Uterus (tissue), 3 donors: ENCODE measurements at regions not wholly inside any gene's neighbourhood (a gene's known extent, or its start where the extent isn't known, plus 50 kb on each side); places are given as distances from the start of the nearest gene placed in this dataset.

Source experiments
- DNase-seq, 2 donors: peaks; one replicate each; pipeline ENCODE4 v3.0.0-alpha.2; 2019 to 2020
- H3K27ac ChIP-seq, 2 donors: fragments of 200-600 bp; sonication (generic); 1 replicate in 1 of 2; 2 replicates in 1 of 2; pipeline ENCODE4 v1.5.1; 2016 to 2018
- H3K27me3 ChIP-seq, 2 donors: fragments of 200-600 bp; sonication (generic); one replicate each; pipeline ENCODE4 v1.5.1; 2018 to 2019; ENCODE audit warnings: control low read depth in 1 of 2
- H3K36me3 ChIP-seq, 2 donors: fragments of 200-600 bp; sonication (generic); one replicate each; pipeline ENCODE4 v1.5.1; 2019; ENCODE audit warnings: control low read depth in 1 of 2
- H3K4me1 ChIP-seq, 2 donors: fragments of 200-600 bp; sonication (generic); one replicate each; pipeline ENCODE4 v1.5.1; 2018 to 2019; ENCODE audit warnings: control low read depth in 1 of 2
- H3K4me3 ChIP-seq, 2 donors: fragments of 200-600 bp; sonication (generic); 1 replicate in 1 of 2; 2 replicates in 1 of 2; pipeline ENCODE4 v1.5.1; 2018 to 2019; ENCODE audit warnings: mild to moderate bottlenecking in 1 of 2
- H3K9me3 ChIP-seq, 2 donors: fragments of 200-600 bp; sonication (generic); one replicate each; pipeline ENCODE4 v1.5.1; 2019; ENCODE audit warnings: control low read depth in 1 of 2
- CTCF ChIP-seq, 4 experiments: fragments of 200-600 bp in 2 of 4; fragments of 450-650 bp in 2 of 4; sonication (generic) in 2 of 4; IDR thresholded peaks; one replicate each; pipeline ENCODE4 v1.5.1; 2016 to 2019; ENCODE audit warnings: antibody characterized with exemption in 4 of 4, mild to moderate bottlenecking in 2 of 4, moderate library complexity in 1 of 4
- POLR2A ChIP-seq, 2 donors: fragments of 450-650 bp; IDR thresholded peaks; one replicate each; pipeline ENCODE4 v1.6.1; 2016; ENCODE audit warnings: antibody characterized with exemption in 2 of 2, mild to moderate bottlenecking in 1 of 2, moderate library complexity in 1 of 2
- intact Hi-C: fragments of 100-400 bp; cut with DNase I; formaldehyde crosslinking; loops from one replicate; pipeline ENCODE4 v1.15.1; 2023; ENCODE audit warnings: low total_unique reads
- donor health status: DM: yes; HTN: yes; CAD: no.

- intact Hi-C loops: no loop called here
- TF ChIP-seq POLR2A (IDR thresholded peaks at IDR 0.05) (no peak), CTCF (IDR thresholded peaks at IDR 0.05) (no peak)
- Histone ChIP-seq H3K4me1 (no peaks in the 10 kb centered on the region), H3K27me3 (no peaks in the 10 kb centered on the region), H3K9me3 (no peaks in the 10 kb centered on the region), H3K27ac (no peak overlapping the region), H3K36me3 (no peaks in the 10 kb centered on the region), H3K4me3 (no peak overlapping the region)
- DNase-seq: no peak
These were observed 71.1 kb downstream of the PLXNA1 start for GRCh38 chr3:127053979-127054378.

- Histone ChIP-seq H3K4me1 (no peaks in the 10 kb centered on the region), H3K27me3 (no peaks in the 10 kb centered on the region), H3K27ac (no peak overlapping the region), H3K4me3 (no peak overlapping the region), H3K9me3 (no peaks in the 10 kb centered on the region), H3K36me3 (no peaks in the 10 kb centered on the region)
- intact Hi-C loops: no loop called here
- DNase-seq: no peak
- TF ChIP-seq CTCF (IDR thresholded peaks at IDR 0.05): no peak
- TF ChIP-seq POLR2A (IDR thresholded peaks at IDR 0.05): no peak
These were observed 73.4 kb downstream of the PLXNA1 start for GRCh38 chr3:127056281-127056680.

GRCh38 chr3:127056976-127057375 lies 74.1 kb downstream of the PLXNA1 start:
- H3K36me3 ChIP-seq: no peaks in the 10 kb centered on the region
- no peaks in the 10 kb centered on the region for H3K9me3 ChIP-seq
- no peaks in the 10 kb centered on the region for H3K27me3 ChIP-seq
- H3K4me1 ChIP-seq: no peaks in the 10 kb centered on the region
- intact Hi-C loops: no loop called here
- H3K27ac ChIP-seq: no peak overlapping the region
- no peak overlapping the region for H3K4me3 ChIP-seq
- TF ChIP-seq CTCF (IDR thresholded peaks at IDR 0.05) (no peak), POLR2A (IDR thresholded peaks at IDR 0.05) (no peak)
- DNase-seq: no peak

- DNase-seq: no peak
- Histone ChIP-seq H3K36me3 (no peaks in the 10 kb centered on the region), H3K27me3 (no peaks in the 10 kb centered on the region), H3K27ac (no peak overlapping the region), H3K9me3 (no peaks in the 10 kb centered on the region), H3K4me3 (no peak overlapping the region), H3K4me1 (no peaks in the 10 kb centered on the region)
- intact Hi-C loops: no loop called here
- TF ChIP-seq POLR2A (IDR thresholded peaks at IDR 0.05) (no peak), CTCF (IDR thresholded peaks at IDR 0.05) (no peak)
These were observed 76.2 kb downstream of the PLXNA1 start for GRCh38 chr3:127059072-127059471.

GRCh38 chr3:127061641-127062040 lies 78.7 kb downstream of the PLXNA1 start:
- no peaks in the 10 kb centered on the region for H3K27me3 ChIP-seq
- H3K36me3 ChIP-seq: no peaks in the 10 kb centered on the region
- no peak for TF ChIP-seq POLR2A (IDR thresholded peaks at IDR 0.05)
- TF ChIP-seq CTCF (IDR thresholded peaks at IDR 0.05): no peak
- no peak for DNase-seq
- intact Hi-C loops: no loop called here
- no peak overlapping the region for H3K4me3 ChIP-seq
- no peaks in the 10 kb centered on the region for H3K4me1 ChIP-seq
- H3K9me3 ChIP-seq: no peaks in the 10 kb centered on the region
- no peak overlapping the region for H3K27ac ChIP-seq
